Loucy (cell line): ENCODE measurements at regions not wholly inside any gene's neighbourhood (a gene's known extent, or its start where the extent isn't known, plus 50 kb on each side); places are given as distances from the start of the nearest gene placed in this dataset.

ENCODE experiments used
- EZH2phosphoT487 ChIP-seq: fragments of 200-600 bp; IDR thresholded peaks from 2 replicates; pipeline ENCODE4 v1.6.1; 2018; ENCODE audit warnings: antibody characterized with exemption, mild to moderate bottlenecking, moderate library complexity, borderline replicate concordance
- TF ChIP-seq, protein P1 (sequence below): fragments of 200-600 bp; sonication (generic); conservative IDR thresholded peaks from 2 replicates; pipeline ENCODE4 v1.5.1; 2014; ENCODE audit warnings: mild to moderate bottlenecking, antibody characterized with exemption, low read length

DNA sequence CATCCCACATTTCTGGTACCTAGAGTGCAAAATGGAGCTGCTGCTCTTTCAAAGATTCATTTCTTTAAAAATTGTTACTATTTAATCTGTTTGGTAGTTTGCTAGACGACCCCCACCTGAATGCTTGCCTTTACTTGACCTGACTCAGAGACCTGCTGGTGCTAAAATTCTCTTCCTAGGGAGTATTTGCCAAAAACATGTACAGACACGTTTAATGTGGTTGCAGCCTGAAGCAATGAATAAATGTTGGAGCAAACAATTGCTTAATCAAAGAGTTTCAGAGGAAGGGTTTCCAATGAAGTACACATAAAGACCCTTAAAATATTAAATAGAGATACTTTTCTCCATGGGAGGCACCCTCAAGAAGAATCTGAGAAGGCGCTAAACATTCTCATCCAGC is 734.4 kb downstream of the CBLN2 start:
- TF ChIP-seq EZH2phosphoT487 = no peak
- TF ChIP-seq, protein P1, sequence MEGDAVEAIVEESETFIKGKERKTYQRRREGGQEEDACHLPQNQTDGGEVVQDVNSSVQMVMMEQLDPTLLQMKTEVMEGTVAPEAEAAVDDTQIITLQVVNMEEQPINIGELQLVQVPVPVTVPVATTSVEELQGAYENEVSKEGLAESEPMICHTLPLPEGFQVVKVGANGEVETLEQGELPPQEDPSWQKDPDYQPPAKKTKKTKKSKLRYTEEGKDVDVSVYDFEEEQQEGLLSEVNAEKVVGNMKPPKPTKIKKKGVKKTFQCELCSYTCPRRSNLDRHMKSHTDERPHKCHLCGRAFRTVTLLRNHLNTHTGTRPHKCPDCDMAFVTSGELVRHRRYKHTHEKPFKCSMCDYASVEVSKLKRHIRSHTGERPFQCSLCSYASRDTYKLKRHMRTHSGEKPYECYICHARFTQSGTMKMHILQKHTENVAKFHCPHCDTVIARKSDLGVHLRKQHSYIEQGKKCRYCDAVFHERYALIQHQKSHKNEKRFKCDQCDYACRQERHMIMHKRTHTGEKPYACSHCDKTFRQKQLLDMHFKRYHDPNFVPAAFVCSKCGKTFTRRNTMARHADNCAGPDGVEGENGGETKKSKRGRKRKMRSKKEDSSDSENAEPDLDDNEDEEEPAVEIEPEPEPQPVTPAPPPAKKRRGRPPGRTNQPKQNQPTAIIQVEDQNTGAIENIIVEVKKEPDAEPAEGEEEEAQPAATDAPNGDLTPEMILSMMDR = no peak
